Liver (tissue), 3 donors: ENCODE measurements at regions not wholly inside any gene's neighbourhood (a gene's known extent, or its start where the extent isn't known, plus 50 kb on each side); places are given as distances from the start of the nearest gene placed in this dataset.

ENCODE experiments used
- ATF3 ChIP-seq: IDR thresholded peaks from 2 replicates; pipeline ENCODE4 v1.6.1; 2016; ENCODE audit warnings: antibody characterized with exemption
- CTCF ChIP-seq: fragments of 150-350 bp; IDR thresholded peaks from 2 replicates; pipeline ENCODE4 v1.5.1; 2017; ENCODE audit warnings: improper control_type of control experiment, low read depth, low read length; ENCODE audit not compliant: missing input control
- EGR1 ChIP-seq, 2 donors: IDR thresholded peaks; 2 replicates each; pipeline ENCODE4 v1.6.1; 2016 to 2018; ENCODE audit warnings: antibody characterized with exemption in 2 of 2, low read depth in 2 of 2
- GABPA ChIP-seq, 2 donors: IDR thresholded peaks in 1 of 2; conservative IDR thresholded peaks in 1 of 2; 2 replicates each; pipeline ENCODE4 v1.6.1; 2016; ENCODE audit warnings: antibody characterized with exemption in 2 of 2, mild to moderate bottlenecking in 1 of 2, moderate library complexity in 1 of 2
- HNF4G ChIP-seq: IDR thresholded peaks from 2 replicates; pipeline ENCODE4 v1.6.1; 2016; ENCODE audit warnings: antibody characterized with exemption
- JUND ChIP-seq, 2 donors: IDR thresholded peaks; 2 replicates each; pipeline ENCODE4 v1.6.1; 2016; ENCODE audit warnings: antibody characterized with exemption in 2 of 2
- MAX ChIP-seq: IDR thresholded peaks from 2 replicates; pipeline ENCODE4 v1.6.1; 2016; ENCODE audit warnings: antibody characterized with exemption
- RAD21 ChIP-seq, 2 donors: IDR thresholded peaks; 2 replicates each; pipeline ENCODE4 v1.6.1; 2016; ENCODE audit warnings: antibody characterized with exemption in 2 of 2, mild to moderate bottlenecking in 2 of 2
- RXRA ChIP-seq, 2 donors: IDR thresholded peaks; 2 replicates each; pipeline ENCODE4 v1.6.1; 2017 to 2018; ENCODE audit warnings: antibody characterized with exemption in 2 of 2, mild to moderate bottlenecking in 1 of 2
- SP1 ChIP-seq: IDR thresholded peaks from 2 replicates; pipeline ENCODE4 v1.6.1; 2018; ENCODE audit warnings: antibody characterized with exemption, mild to moderate bottlenecking
- TAF1 ChIP-seq: conservative IDR thresholded peaks from 2 replicates; pipeline ENCODE4 v1.6.1; 2016; ENCODE audit warnings: antibody characterized with exemption, mild to moderate bottlenecking
- YY1 ChIP-seq: IDR thresholded peaks from 2 replicates; pipeline ENCODE4 v1.6.1; 2016; ENCODE audit warnings: antibody characterized with exemption, mild to moderate bottlenecking
- TF ChIP-seq, protein P1 (sequence below): IDR thresholded peaks from 2 replicates; pipeline ENCODE4 v1.6.1; 2016; ENCODE audit warnings: antibody characterized with exemption, mild to moderate bottlenecking
- TF ChIP-seq, protein P2 (sequence below): IDR thresholded peaks from 2 replicates; pipeline ENCODE4 v1.6.1; 2016; ENCODE audit warnings: antibody characterized with exemption
- donor health status: healthy.
- donor health status: healthy.

DNA sequence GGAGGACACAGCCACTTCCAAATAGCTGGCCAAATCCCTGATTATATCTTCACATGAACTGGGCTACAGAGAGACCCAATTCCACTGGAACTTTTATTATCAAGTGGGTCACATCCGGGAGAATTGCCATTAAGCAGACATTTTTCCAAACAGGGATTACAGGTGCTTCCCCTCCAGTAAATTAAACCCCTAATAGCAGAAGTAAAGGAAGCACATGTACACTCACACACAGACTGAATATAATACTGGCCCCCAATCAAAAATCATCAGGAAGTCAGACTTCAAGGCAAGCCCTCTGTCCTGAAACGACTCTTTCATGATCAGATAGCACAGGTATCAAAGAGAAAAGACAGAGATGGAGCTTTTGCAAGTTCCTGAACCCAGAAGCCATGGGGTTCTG is 118.6 kb upstream of the PPP2R5A start:
- TF ChIP-seq CTCF, result no peak
- no peak for TF ChIP-seq TAF1
- TF ChIP-seq, protein P1, sequence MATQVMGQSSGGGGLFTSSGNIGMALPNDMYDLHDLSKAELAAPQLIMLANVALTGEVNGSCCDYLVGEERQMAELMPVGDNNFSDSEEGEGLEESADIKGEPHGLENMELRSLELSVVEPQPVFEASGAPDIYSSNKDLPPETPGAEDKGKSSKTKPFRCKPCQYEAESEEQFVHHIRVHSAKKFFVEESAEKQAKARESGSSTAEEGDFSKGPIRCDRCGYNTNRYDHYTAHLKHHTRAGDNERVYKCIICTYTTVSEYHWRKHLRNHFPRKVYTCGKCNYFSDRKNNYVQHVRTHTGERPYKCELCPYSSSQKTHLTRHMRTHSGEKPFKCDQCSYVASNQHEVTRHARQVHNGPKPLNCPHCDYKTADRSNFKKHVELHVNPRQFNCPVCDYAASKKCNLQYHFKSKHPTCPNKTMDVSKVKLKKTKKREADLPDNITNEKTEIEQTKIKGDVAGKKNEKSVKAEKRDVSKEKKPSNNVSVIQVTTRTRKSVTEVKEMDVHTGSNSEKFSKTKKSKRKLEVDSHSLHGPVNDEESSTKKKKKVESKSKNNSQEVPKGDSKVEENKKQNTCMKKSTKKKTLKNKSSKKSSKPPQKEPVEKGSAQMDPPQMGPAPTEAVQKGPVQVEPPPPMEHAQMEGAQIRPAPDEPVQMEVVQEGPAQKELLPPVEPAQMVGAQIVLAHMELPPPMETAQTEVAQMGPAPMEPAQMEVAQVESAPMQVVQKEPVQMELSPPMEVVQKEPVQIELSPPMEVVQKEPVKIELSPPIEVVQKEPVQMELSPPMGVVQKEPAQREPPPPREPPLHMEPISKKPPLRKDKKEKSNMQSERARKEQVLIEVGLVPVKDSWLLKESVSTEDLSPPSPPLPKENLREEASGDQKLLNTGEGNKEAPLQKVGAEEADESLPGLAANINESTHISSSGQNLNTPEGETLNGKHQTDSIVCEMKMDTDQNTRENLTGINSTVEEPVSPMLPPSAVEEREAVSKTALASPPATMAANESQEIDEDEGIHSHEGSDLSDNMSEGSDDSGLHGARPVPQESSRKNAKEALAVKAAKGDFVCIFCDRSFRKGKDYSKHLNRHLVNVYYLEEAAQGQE, result no peak
- TF ChIP-seq RAD21 (IDR thresholded peaks at IDR 0.05), result no peak
- TF ChIP-seq SP1, result no peak
- no peak for TF ChIP-seq YY1
- TF ChIP-seq HNF4G, result no peak
- no peak for TF ChIP-seq MAX
- TF ChIP-seq, protein P2, sequence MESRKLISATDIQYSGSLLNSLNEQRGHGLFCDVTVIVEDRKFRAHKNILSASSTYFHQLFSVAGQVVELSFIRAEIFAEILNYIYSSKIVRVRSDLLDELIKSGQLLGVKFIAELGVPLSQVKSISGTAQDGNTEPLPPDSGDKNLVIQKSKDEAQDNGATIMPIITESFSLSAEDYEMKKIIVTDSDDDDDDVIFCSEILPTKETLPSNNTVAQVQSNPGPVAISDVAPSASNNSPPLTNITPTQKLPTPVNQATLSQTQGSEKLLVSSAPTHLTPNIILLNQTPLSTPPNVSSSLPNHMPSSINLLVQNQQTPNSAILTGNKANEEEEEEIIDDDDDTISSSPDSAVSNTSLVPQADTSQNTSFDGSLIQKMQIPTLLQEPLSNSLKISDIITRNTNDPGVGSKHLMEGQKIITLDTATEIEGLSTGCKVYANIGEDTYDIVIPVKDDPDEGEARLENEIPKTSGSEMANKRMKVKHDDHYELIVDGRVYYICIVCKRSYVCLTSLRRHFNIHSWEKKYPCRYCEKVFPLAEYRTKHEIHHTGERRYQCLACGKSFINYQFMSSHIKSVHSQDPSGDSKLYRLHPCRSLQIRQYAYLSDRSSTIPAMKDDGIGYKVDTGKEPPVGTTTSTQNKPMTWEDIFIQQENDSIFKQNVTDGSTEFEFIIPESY, result no peak
- TF ChIP-seq RXRA (IDR thresholded peaks at IDR 0.05), result no peak
- no peak for TF ChIP-seq JUND (IDR thresholded peaks at IDR 0.05)
- no peak for TF ChIP-seq EGR1 (IDR thresholded peaks at IDR 0.05; ENCODE audit: low read depth in 2 of 2)
- TF ChIP-seq ATF3, result no peak
- no peak for TF ChIP-seq GABPA (IDR thresholded peaks at IDR 0.05 in 1 of 2, conservative IDR thresholded peaks at IDR 0.05 in 1 of 2)
